ENCODE measurements at regions not wholly inside any gene's neighbourhood (a gene's known extent, or its start where the extent isn't known, plus 50 kb on each side); places are given as distances from the start of the nearest gene placed in this dataset.

GRCh38 chr18:49658823-49659404, 97.1 kb downstream of the LIPG start:
- DNase-seq (ENCODE audit: low read depth in 2 of 2), result no peak

- no peak for DNase-seq (ENCODE audit: low read depth in 2 of 2)
These were observed 94.3 kb downstream of the LIPG start for GRCh38 chr18:49656073-49656692.

- DNase-seq (ENCODE audit: low read depth in 2 of 2), result no peak
These were observed 93.6 kb downstream of the LIPG start for GRCh38 chr18:49655266-49656072.

GRCh38 chr18:49654347-49654746, 92.5 kb downstream of the LIPG start:
- no peak for DNase-seq (ENCODE audit: low read depth in 2 of 2)

- DNase-seq (ENCODE audit: low read depth in 2 of 2), result no peak
These were observed 91.2 kb downstream of the LIPG start for GRCh38 chr18:49652881-49653724.

GRCh38 chr18:49651033-49651432, 89.2 kb downstream of the LIPG start:
- DNase-seq (ENCODE audit: low read depth in 2 of 2), result no peak

- DNase-seq (ENCODE audit: low read depth in 2 of 2), result no peak
These were observed 88.6 kb downstream of the LIPG start for GRCh38 chr18:49650426-49650891.

GRCh38 chr18:49648811-49649210, 87.0 kb downstream of the LIPG start:
- no peak for DNase-seq (ENCODE audit: low read depth in 2 of 2)
